ENCODE measurements at regions not wholly inside any gene's neighbourhood (a gene's known extent, or its start where the extent isn't known, plus 50 kb on each side); places are given as distances from the start of the nearest gene placed in this dataset.

- TF ChIP-seq CTCF (IDR thresholded peaks at IDR 0.05; ENCODE audit: low read depth, low read length): no peak
- in situ Hi-C loops (cut with HindIII; ENCODE audit: low sequenced_read_pairs): no loop called here
- no peak overlapping the region for H3K4me3 ChIP-seq (ENCODE audit: low read depth, low read length)
- DNase-seq (ENCODE audit: low read depth, low spot score): no peak
Measured at GRCh38 chr4:57777876-57778275, 667.7 kb upstream of the IGFBP7 start.

- in situ Hi-C loops (cut with HindIII; ENCODE audit: low sequenced_read_pairs): no loop called here
- H3K4me3 ChIP-seq (ENCODE audit: low read depth, low read length): no peak overlapping the region
- no peak for DNase-seq (ENCODE audit: low read depth, low spot score)
- no peak for TF ChIP-seq CTCF (IDR thresholded peaks at IDR 0.05; ENCODE audit: low read depth, low read length)
Measured at GRCh38 chr4:57774681-57775080, 664.5 kb upstream of the IGFBP7 start.

GRCh38 chr4:57774171-57774570, 664.0 kb upstream of the IGFBP7 start:
- no peak for TF ChIP-seq CTCF (IDR thresholded peaks at IDR 0.05; ENCODE audit: low read depth, low read length)
- DNase-seq (ENCODE audit: low read depth, low spot score): no peak
- no peak overlapping the region for H3K4me3 ChIP-seq (ENCODE audit: low read depth, low read length)
- in situ Hi-C loops (cut with HindIII; ENCODE audit: low sequenced_read_pairs): no loop called here

GRCh38 chr4:57766341-57766740, 656.2 kb upstream of the IGFBP7 start:
- H3K4me3 ChIP-seq (ENCODE audit: low read depth, low read length): no peak overlapping the region
- no peak for TF ChIP-seq CTCF (IDR thresholded peaks at IDR 0.05; ENCODE audit: low read depth, low read length)
- in situ Hi-C loops (cut with HindIII; ENCODE audit: low sequenced_read_pairs): no loop called here
- no peak for DNase-seq (ENCODE audit: low read depth, low spot score)

- no peak overlapping the region for H3K4me3 ChIP-seq (ENCODE audit: low read depth, low read length)
- no peak for DNase-seq (ENCODE audit: low read depth, low spot score)
- no peak for TF ChIP-seq CTCF (IDR thresholded peaks at IDR 0.05; ENCODE audit: low read depth, low read length)
- in situ Hi-C loops (cut with HindIII; ENCODE audit: low sequenced_read_pairs): no loop called here
Measured at GRCh38 chr4:57764856-57765255, 654.7 kb upstream of the IGFBP7 start.

GRCh38 chr4:57763070-57763469, 652.9 kb upstream of the IGFBP7 start:
- TF ChIP-seq CTCF (IDR thresholded peaks at IDR 0.05; ENCODE audit: low read depth, low read length): no peak
- in situ Hi-C loops (cut with HindIII; ENCODE audit: low sequenced_read_pairs): no loop called here
- H3K4me3 ChIP-seq (ENCODE audit: low read depth, low read length): no peak overlapping the region
- DNase-seq (ENCODE audit: low read depth, low spot score): no peak

GRCh38 chr4:57740625-57741190, 630.5 kb upstream of the IGFBP7 start:
- TF ChIP-seq CTCF (IDR thresholded peaks at IDR 0.05; ENCODE audit: low read depth, low read length): no peak
- in situ Hi-C loops (cut with HindIII; ENCODE audit: low sequenced_read_pairs): no loop called here

More at GRCh38 chr4:57740625-57741190, 630.5 kb upstream of the IGFBP7 start:
- no peak overlapping the region for H3K4me3 ChIP-seq (ENCODE audit: low read depth, low read length)
- DNase-seq (ENCODE audit: low read depth, low spot score): no peak
